ENCODE measurements at regions not wholly inside any gene's neighbourhood (a gene's known extent, or its start where the extent isn't known, plus 50 kb on each side); places are given as distances from the start of the nearest gene placed in this dataset.

DNA sequence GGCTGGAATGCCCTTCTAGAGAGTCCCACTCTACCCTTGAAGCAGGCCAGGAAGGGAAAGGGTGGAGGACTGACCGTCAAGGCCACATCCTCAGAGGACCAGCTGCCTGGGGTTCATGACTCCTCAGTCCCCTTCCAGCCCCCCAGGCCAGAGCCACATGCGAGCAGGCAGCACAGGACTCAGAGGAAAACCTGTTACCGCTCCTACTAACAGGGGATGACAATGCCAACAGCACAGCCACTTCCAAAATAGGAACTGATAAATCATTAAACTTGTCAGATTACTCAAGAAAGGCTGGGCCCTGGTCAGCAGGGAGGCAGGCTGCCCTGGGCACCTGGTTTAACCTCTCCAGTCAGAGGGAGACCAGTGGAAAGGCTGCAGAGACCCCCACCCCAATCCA lies 206.2 kb upstream of the SDK2 start:
- Histone ChIP-seq H3K23ac (ENCODE audit: insufficient read length) (no peak overlapping the region), H3K4me3 (ENCODE audit: extremely low read depth in 1 of 4, insufficient read depth in 2 of 4, low read depth in 3 of 4, low read length in 4 of 4) (no peak overlapping the region), H2BK12ac (ENCODE audit: low read depth, low read length) (no peak overlapping the region), H3K27ac (ENCODE audit: low read depth, low read length) (no peak overlapping the region), H4K91ac (replicated peaks; ENCODE audit: insufficient read length, low read length) (no peak overlapping the region), H3K79me1 (ENCODE audit: low read depth, low read length) (no peaks in the 10 kb centered on the region), H2AK5ac (ENCODE audit: low read depth, low read length) (no peak overlapping the region), H3K27me3 (replicated peaks in 1 of 4; ENCODE audit: control insufficient read depth in 3 of 4, extremely low read depth in 1 of 4, insufficient read depth in 3 of 4, low read length in 3 of 4) (no peaks in the 10 kb centered on the region), H3K18ac (ENCODE audit: extremely low read depth, low read length) (no peak overlapping the region), H3K9ac (replicated peaks in 1 of 4; ENCODE audit: extremely low read depth in 1 of 4, low read depth in 3 of 4, low read length in 3 of 4) (no peak overlapping the region), H3K14ac (ENCODE audit: insufficient read length) (no peak overlapping the region), H3K4ac (replicated peaks; ENCODE audit: insufficient read length, low read depth, low read length) (no peak overlapping the region), H2BK5ac (ENCODE audit: low read depth, low read length) (no peak overlapping the region), H3K23me2 (ENCODE audit: low read depth, low read length) (no peaks in the 10 kb centered on the region), H2BK120ac (replicated peaks; ENCODE audit: low read depth, low read length) (no peak overlapping the region), H4K20me1 (replicated peaks in 1 of 2; ENCODE audit: control insufficient read depth in 1 of 2, insufficient read depth in 2 of 2, low read length in 2 of 2) (no peaks in the 10 kb centered on the region), H3K36me3 (ENCODE audit: control insufficient read depth in 2 of 4, insufficient read depth in 4 of 4, low read length in 3 of 4) (no peaks in the 10 kb centered on the region), H4K5ac (ENCODE audit: insufficient read length, low read depth, low read length) (no peak overlapping the region), H2BK15ac (ENCODE audit: low read length) (no peak overlapping the region), H3K9me3 (ENCODE audit: insufficient read depth in 2 of 2, low read depth in 1 of 2, low read length in 1 of 2) (no peaks in the 10 kb centered on the region), H2AFZ (ENCODE audit: low read length) (no peak overlapping the region), H3K4me1 (replicated peaks in 1 of 4; ENCODE audit: control insufficient read depth in 3 of 4, insufficient read depth in 4 of 4, low read length in 3 of 4) (no peaks in the 10 kb centered on the region), H4K8ac (ENCODE audit: extremely low read depth, insufficient read depth, low read length) (peak overlapping the region; percentile 40; the same call in 1 of the 2 replicates), H3K56ac (replicated peaks; ENCODE audit: insufficient read length, low read depth, low read length) (no peak overlapping the region), H3K4me2 (ENCODE audit: insufficient read depth in 1 of 2, low read depth in 2 of 2, low read length in 2 of 2) (no peak overlapping the region), H2BK20ac (ENCODE audit: low read length) (no peak overlapping the region), H3K79me2 (ENCODE audit: control insufficient read depth in 1 of 2, insufficient read depth in 2 of 2, low read length in 2 of 2) (no peaks in the 10 kb centered on the region)
- POLR2A ChIA-PET (ENCODE audit: partially characterized antibody): no interaction called here
- WGBS, 2 experiments (ENCODE audit: extremely low coverage in 1 of 2, insufficient coverage in 1 of 2, insufficient read length in 1 of 2, insufficient replicate concordance in 2 of 2, low coverage in 1 of 2, low lambda C conversion rate in 2 of 2, missing lambda C conversion rate in 1 of 2): 65% methylated on average over 3 of the region's 3 CpGs; no CpG with 5 or more reads in 1 of the 2 experiments
- CTCF ChIA-PET (ENCODE audit: partially characterized antibody): interaction anchor here (0.6 kb wide), 1 partner anchor 41 kb away, joined by 3 read pairs; no protein-coding TSS in a partner anchor
- DNase-seq (ENCODE audit: low read depth in 1 of 2, low spot score in 2 of 2): no peak
- no peak for FAIRE-seq
- TF ChIP-seq PHF8 (conservative IDR thresholded peaks at IDR 0.05; ENCODE audit: low read depth, low read length): no peak
- TF ChIP-seq SIN3A (conservative IDR thresholded peaks at IDR 0.05 in 1 of 2, IDR thresholded peaks at IDR 0.05 in 1 of 2; ENCODE audit: low read depth in 1 of 2, low read length in 2 of 2): no peak
- TF ChIP-seq EP300 (IDR thresholded peaks at IDR 0.05; ENCODE audit: borderline replicate concordance in 1 of 2, low read depth in 2 of 2, low read length in 2 of 2): no peak
- TF ChIP-seq SAP30 (IDR thresholded peaks at IDR 0.05; ENCODE audit: insufficient read depth, insufficient replicate concordance, low read length): no peak
- no peak for TF ChIP-seq JUND (IDR thresholded peaks at IDR 0.05; ENCODE audit: low read length)
- TF ChIP-seq KDM1A (IDR thresholded peaks at IDR 0.05; ENCODE audit: borderline replicate concordance, low read length): no peak
- TF ChIP-seq CEBPB (IDR thresholded peaks at IDR 0.05; ENCODE audit: low read depth, low read length): no peak
- TF ChIP-seq CHD2 (IDR thresholded peaks at IDR 0.05; ENCODE audit: low read length): no peak
